Stromal cell of bone marrow (primary cell): ENCODE measurements at regions not wholly inside any gene's neighbourhood (a gene's known extent, or its start where the extent isn't known, plus 50 kb on each side); places are given as distances from the start of the nearest gene placed in this dataset.

Source experiments
- DNase-seq: peaks from one replicate; pipeline ENCODE4 v3.0.0-alpha.2; 2012; ENCODE audit warnings: low read depth

- no peak for DNase-seq
Observed at GRCh38 chrX:109928596-109929335, 74.1 kb upstream of the TMEM164 start.

- DNase-seq = no peak
Observed at GRCh38 chrX:109931677-109932076, 71.2 kb upstream of the TMEM164 start.

DNA sequence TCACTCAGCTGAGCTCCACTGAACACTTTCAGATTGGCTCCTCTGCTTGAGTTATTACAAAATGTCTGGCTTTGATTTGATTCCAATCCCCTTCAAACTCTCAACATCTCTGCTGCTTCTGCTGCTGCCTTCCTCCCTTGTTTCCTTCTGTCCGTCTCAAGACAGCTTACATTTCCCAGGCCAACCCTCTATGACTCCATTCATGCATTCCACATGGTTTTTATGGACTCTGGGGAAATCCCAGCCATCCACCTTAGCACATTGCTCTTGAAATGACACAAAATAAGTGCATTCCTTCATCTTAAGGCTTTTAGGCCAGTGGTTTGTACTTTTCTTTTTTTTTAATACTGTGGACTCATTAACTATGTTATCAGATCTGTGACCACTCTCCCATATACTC, 68.5 kb upstream of the TMEM164 start:
- DNase-seq = no peak

GRCh38 chrX:109934935-109935334, 68.0 kb upstream of the TMEM164 start:
- peak; percentile 64 for DNase-seq

GRCh38 chrX:109936114-109936513, 66.8 kb upstream of the TMEM164 start:
- peak; percentile 75 for DNase-seq

DNA sequence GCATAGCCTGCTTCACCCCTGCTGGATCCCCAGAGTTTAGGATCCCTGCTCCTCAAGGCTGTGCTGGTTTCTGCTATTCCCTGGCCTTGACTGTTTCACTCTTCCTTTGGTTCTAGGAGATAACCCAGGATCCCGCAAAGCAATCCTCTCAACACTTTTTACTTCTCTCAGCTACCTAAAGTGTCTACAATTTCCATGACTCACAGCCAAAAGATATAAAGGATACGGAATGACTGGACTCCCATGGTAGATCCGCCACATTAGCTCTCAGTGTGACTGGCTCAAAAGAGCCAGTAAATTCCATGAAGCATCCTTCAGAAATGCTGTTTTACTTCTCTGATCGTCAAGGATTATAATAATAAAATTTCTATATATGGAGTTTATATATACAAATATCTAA, 66.3 kb upstream of the TMEM164 start:
- DNase-seq = no peak

- DNase-seq = no peak
Observed at GRCh38 chrX:109939498-109939897, 63.4 kb upstream of the TMEM164 start.

- no peak for DNase-seq
Observed at GRCh38 chrX:109940411-109940810, 62.5 kb upstream of the TMEM164 start.

DNA sequence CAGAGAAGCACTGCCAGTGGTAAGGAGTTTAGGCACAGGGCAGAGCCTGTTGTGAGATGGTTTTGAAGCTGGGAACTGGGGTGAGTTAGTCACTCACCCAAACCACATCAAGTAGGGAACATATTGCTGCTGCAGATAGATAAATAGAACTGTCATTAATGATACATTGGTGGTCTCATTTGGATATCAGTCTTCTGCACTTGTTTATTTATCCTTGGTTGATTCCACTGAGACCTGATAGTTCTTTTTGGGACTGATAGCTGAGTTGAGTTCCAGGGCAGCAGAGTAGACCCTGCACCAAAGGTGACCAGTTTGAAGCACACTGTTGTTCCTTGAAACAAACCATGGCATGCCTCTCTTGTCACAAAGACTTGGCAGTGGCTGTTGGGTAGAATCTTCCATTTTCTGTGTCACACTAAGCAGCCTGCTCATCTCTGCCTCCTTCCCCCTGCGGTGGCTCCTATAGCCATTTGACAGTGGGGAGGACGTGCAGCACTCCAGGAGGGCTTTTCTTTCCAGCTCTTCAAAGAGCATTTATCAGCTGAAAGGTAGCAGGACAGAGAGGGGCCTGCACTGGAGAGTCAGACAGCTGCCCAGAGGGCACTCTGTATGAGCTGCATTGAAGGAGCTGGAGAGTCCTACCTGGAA, 59.7 kb upstream of the TMEM164 start:
- DNase-seq = no peak

GRCh38 chrX:109943740-109944092, 59.2 kb upstream of the TMEM164 start:
- no peak for DNase-seq

- DNase-seq = no peak
Observed at GRCh38 chrX:109952050-109952449, 50.9 kb upstream of the TMEM164 start.

DNA sequence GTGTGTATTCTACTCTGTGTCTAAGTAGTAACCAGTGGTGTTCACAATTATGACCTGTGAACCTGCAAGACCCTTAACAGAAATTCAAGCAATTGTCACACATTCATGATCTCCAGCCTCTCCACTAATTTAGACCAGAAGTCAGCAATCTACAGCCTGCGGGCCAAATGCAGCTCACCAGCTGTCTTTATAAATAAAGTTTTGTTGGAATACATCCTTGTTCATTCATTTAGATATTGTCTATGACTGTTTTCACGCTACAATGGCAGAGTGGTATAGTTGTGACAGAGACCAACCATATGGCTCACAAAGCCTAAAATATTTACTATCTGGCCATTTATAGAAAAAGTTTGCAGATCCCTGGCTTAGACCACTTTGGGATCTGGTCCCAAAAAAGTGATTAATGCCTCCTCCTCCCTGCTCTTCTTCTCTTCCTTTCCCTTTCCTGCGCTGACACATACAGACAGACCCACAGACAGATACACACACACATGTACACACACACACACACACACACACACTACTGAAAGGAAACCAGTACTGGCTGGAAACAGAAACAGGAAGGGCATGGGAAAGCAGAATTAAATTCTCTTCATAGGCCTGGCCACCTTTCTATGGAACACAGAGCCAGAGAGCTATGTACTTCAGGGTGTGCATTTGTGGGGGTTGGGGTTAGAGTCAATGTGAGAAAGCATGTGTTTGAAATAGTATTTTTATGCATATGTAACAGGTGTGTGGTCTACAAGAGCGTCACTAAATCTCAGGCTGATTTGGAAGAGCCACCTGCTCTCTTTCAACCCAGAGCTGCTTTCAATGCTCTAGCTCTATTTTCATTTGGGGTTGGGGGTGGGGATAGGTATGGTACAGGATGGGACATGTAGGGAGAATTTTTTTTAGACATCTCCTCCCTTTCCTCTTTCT, 49.7 kb upstream of the TMEM164 start:
- no peak for DNase-seq
